GM19025 (cell line): ENCODE measurements at regions not wholly inside any gene's neighbourhood (a gene's known extent, or its start where the extent isn't known, plus 50 kb on each side); places are given as distances from the start of the nearest gene placed in this dataset.

ENCODE experiments used
- ATAC-seq: cut with Tn5 transposase; IDR thresholded peaks from one replicate; pipeline ENCODE4 v1.9.1; 2021; ENCODE audit warnings: mild to moderate bottlenecking, low read depth, moderate library complexity; ENCODE audit not compliant: unreplicated experiment

- no peak for ATAC-seq
These were observed 182.7 kb upstream of the PMEPA1 start for GRCh38 chr20:57892471-57892870.

GRCh38 chr20:57891014-57891413 is 181.2 kb upstream of the PMEPA1 start:
- ATAC-seq = no peak

GRCh38 chr20:57890202-57890800 is 180.5 kb upstream of the PMEPA1 start:
- ATAC-seq = no peak

GRCh38 chr20:57888591-57888990 is 178.8 kb upstream of the PMEPA1 start:
- ATAC-seq = no peak

- ATAC-seq = no peak
These were observed 175.1 kb upstream of the PMEPA1 start for GRCh38 chr20:57884956-57885355.

- no peak for ATAC-seq
These were observed 173.9 kb upstream of the PMEPA1 start for GRCh38 chr20:57883761-57884160.

GRCh38 chr20:57883224-57883623 is 173.4 kb upstream of the PMEPA1 start:
- no peak for ATAC-seq

- no peak for ATAC-seq
These were observed 172.8 kb upstream of the PMEPA1 start for GRCh38 chr20:57882451-57883161.

GRCh38 chr20:57881466-57882385 is 171.9 kb upstream of the PMEPA1 start:
- ATAC-seq = no peak

GRCh38 chr20:57880571-57880892 is 170.7 kb upstream of the PMEPA1 start:
- ATAC-seq = no peak

- ATAC-seq = no peak
These were observed 170.2 kb upstream of the PMEPA1 start for GRCh38 chr20:57879779-57880570.

- ATAC-seq = no peak
These were observed 169.6 kb upstream of the PMEPA1 start for GRCh38 chr20:57879437-57879778.

- ATAC-seq = no peak
These were observed 169.1 kb upstream of the PMEPA1 start for GRCh38 chr20:57878786-57879424.

- no peak for ATAC-seq
These were observed 168.2 kb upstream of the PMEPA1 start for GRCh38 chr20:57877995-57878394.

- ATAC-seq = no peak
These were observed 167.5 kb upstream of the PMEPA1 start for GRCh38 chr20:57877131-57877824.

GRCh38 chr20:57876163-57876562 is 166.3 kb upstream of the PMEPA1 start:
- no peak for ATAC-seq

GRCh38 chr20:57874141-57874540 is 164.3 kb upstream of the PMEPA1 start:
- ATAC-seq = no peak

GRCh38 chr20:57872816-57873409 is 163.1 kb upstream of the PMEPA1 start:
- ATAC-seq = no peak

GRCh38 chr20:57871237-57871632 is 161.4 kb upstream of the PMEPA1 start:
- ATAC-seq = no peak
